ENCODE measurements at regions not wholly inside any gene's neighbourhood (a gene's known extent, or its start where the extent isn't known, plus 50 kb on each side); places are given as distances from the start of the nearest gene placed in this dataset.

GRCh38 chr1:239262538-239262937 lies 123.8 kb upstream of the CHRM3 start:
- no peaks in the 10 kb centered on the region for H3K9me3 ChIP-seq
- POLR2A ChIA-PET: interaction anchor here (0.6 kb wide), 1 partner anchor 774 kb away, joined by 3 read pairs; no protein-coding TSS in a partner anchor
- H3K4me2 ChIP-seq: no peak overlapping the region
- CTCF ChIA-PET: no interaction called here
- no peak overlapping the region for H3K4me3 ChIP-seq
- TF ChIP-seq NPAS2 (CRISPR knock-in tag; IDR thresholded peaks at IDR 0.05; ENCODE audit: borderline replicate concordance) (no peak), FOXS1 (CRISPR knock-in tag; IDR thresholded peaks at IDR 0.05) (no peak), BCL3 (IDR thresholded peaks at IDR 0.05) (no peak), HES2 (IDR thresholded peaks at IDR 0.05) (no peak), CEBPB (IDR thresholded peaks at IDR 0.05) (no peak), ELK1 (IDR thresholded peaks at IDR 0.05; ENCODE audit: low read depth, low read length) (no peak), USF2 (IDR thresholded peaks at IDR 0.05) (no peak), POLR2AphosphoS2 (conservative IDR thresholded peaks at IDR 0.05; ENCODE audit: low read length) (no peak), ESRRA (IDR thresholded peaks at IDR 0.05; ENCODE audit: borderline replicate concordance, low read length) (no peak), RFX5 (IDR thresholded peaks at IDR 0.05) (no peak), EHMT2 (IDR thresholded peaks at IDR 0.05; ENCODE audit: low read depth) (no peak), NFE2L2 (conservative IDR thresholded peaks at IDR 0.05; ENCODE audit: low read length) (no peak), EP300 (IDR thresholded peaks at IDR 0.05) (no peak), REST (IDR thresholded peaks at IDR 0.05) (no peak), FOSB (CRISPR knock-in tag; IDR thresholded peaks at IDR 0.05) (no peak), CBX8 (IDR thresholded peaks at IDR 0.05) (no peak), CHD2 (IDR thresholded peaks at IDR 0.05; ENCODE audit: low read length, partially characterized antibody) (no peak), MAZ (IDR thresholded peaks at IDR 0.05; ENCODE audit: borderline replicate concordance, low read depth, low read length) (no peak), MYC (IDR thresholded peaks at IDR 0.05; ENCODE audit: borderline replicate concordance, low read length) (no peak), RAD21 (conservative IDR thresholded peaks at IDR 0.05 in 1 of 2, IDR thresholded peaks at IDR 0.05 in 1 of 2) (no peak)
- FAIRE-seq: no peak
- no peak for ATAC-seq
- 10% methylated on average over 1 of the region's 1 CpG for WGBS (ENCODE audit: missing lambda C conversion rate)
- no peak for DNase-seq (ENCODE audit: low read depth in 1 of 2, low spot score in 1 of 2)
- H3K4me1 ChIP-seq: no peaks in the 10 kb centered on the region
- no peak overlapping the region for H3K27ac ChIP-seq

- H3K4me1 ChIP-seq: no peaks in the 10 kb centered on the region
- WGBS (ENCODE audit: missing lambda C conversion rate): 28% methylated on average over 2 of the region's 2 CpGs
- DNase-seq (ENCODE audit: low read depth in 1 of 2, low spot score in 1 of 2) (no peak), ATAC-seq (no peak), FAIRE-seq (no peak)
- TF ChIP-seq HOXB5 (CRISPR knock-in tag; IDR thresholded peaks at IDR 0.05) (no peak), TFCP2L1 (CRISPR knock-in tag; IDR thresholded peaks at IDR 0.05) (no peak), ZSCAN20 (CRISPR knock-in tag; IDR thresholded peaks at IDR 0.05) (no peak), CBX8 (IDR thresholded peaks at IDR 0.05) (no peak), RFX5 (IDR thresholded peaks at IDR 0.05) (no peak), ZFP36 (IDR thresholded peaks at IDR 0.05; ENCODE audit: borderline replicate concordance, partially characterized antibody) (no peak), RARB (CRISPR knock-in tag; IDR thresholded peaks at IDR 0.05) (no peak), KDM1A (IDR thresholded peaks at IDR 0.05; ENCODE audit: low read depth) (no peak), CBX2 (IDR thresholded peaks at IDR 0.05; ENCODE audit: borderline replicate concordance, low read depth) (no peak), RNF2 (IDR thresholded peaks at IDR 0.05; ENCODE audit: borderline replicate concordance, low read depth) (no peak), NFE2L2 (conservative IDR thresholded peaks at IDR 0.05; ENCODE audit: low read length) (no peak), KDM5A (IDR thresholded peaks at IDR 0.05) (no peak), RCOR1 (IDR thresholded peaks at IDR 0.05; ENCODE audit: low read depth, low read length) (no peak)
- H3K4me2 ChIP-seq: no peak overlapping the region
- H3K27ac ChIP-seq: no peak overlapping the region
- ChIA-PET POLR2A (no interaction called here), CTCF (no interaction called here)
- H3K9me3 ChIP-seq: no peaks in the 10 kb centered on the region
- no peak overlapping the region for H3K4me3 ChIP-seq
Measured at GRCh38 chr1:239261521-239261920, 124.8 kb upstream of the CHRM3 start.
